Gastrocnemius medialis (tissue), 4 donors: ENCODE measurements at regions not wholly inside any gene's neighbourhood (a gene's known extent, or its start where the extent isn't known, plus 50 kb on each side); places are given as distances from the start of the nearest gene placed in this dataset.

ENCODE experiments used
- CTCF ChIP-seq, 5 experiments: fragments of 450-650 bp in 3 of 5; fragments of 200-600 bp in 2 of 5; sonication (generic) in 2 of 5; IDR thresholded peaks in 4 of 5; conservative IDR thresholded peaks in 1 of 5; 1 replicate in 4 of 5; 2 replicates in 1 of 5; pipeline ENCODE4 v1.5.1; 2016 to 2019; ENCODE audit warnings: antibody characterized with exemption in 5 of 5, mild to moderate bottlenecking in 3 of 5, moderate library complexity in 3 of 5
- POLR2A ChIP-seq, 2 donors: fragments of 450-650 bp; IDR thresholded peaks; one replicate each; pipeline ENCODE4 v1.6.1; 2017; ENCODE audit warnings: antibody characterized with exemption in 2 of 2, mild to moderate bottlenecking in 2 of 2, moderate library complexity in 2 of 2

GRCh38 chr15:98178861-98179260, 218.4 kb downstream of the ARRDC4 start:
- TF ChIP-seq CTCF (IDR thresholded peaks at IDR 0.05 in 4 of 5, conservative IDR thresholded peaks at IDR 0.05 in 1 of 5) (no peak), POLR2A (IDR thresholded peaks at IDR 0.05) (no peak)
